HL-60/S4 (cell line): ENCODE measurements at regions not wholly inside any gene's neighbourhood (a gene's known extent, or its start where the extent isn't known, plus 50 kb on each side); places are given as distances from the start of the nearest gene placed in this dataset.

Source experiments
- in situ Hi-C: fragments of 300-500 bp; cut with MboI; formaldehyde crosslinking; loops from 2 replicates; pipeline ENCODE4 v1.14.3; 2022; ENCODE audit warnings: low sequenced_read_pairs

DNA sequence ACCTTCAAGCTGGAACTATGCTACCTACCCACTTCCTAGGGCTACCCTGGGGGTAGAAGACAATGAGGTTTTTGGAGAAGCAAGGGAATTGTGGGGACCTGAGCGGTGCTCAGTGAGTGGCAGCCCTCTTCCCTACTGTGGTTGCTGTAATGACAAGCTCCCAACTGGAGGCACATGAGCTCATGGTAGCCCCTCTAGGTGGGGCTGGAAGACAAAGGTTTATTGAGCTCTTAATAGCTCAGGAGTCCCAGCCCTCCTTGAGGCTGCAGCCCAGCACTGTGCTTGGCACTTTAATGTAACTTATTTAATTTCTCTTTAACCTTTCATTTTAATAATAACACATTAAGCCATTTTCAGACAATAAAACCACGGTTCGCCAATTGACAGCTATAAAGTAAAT lies 528.9 kb downstream of the OMA1 start:
- in situ Hi-C loops, result no loop called here

DNA sequence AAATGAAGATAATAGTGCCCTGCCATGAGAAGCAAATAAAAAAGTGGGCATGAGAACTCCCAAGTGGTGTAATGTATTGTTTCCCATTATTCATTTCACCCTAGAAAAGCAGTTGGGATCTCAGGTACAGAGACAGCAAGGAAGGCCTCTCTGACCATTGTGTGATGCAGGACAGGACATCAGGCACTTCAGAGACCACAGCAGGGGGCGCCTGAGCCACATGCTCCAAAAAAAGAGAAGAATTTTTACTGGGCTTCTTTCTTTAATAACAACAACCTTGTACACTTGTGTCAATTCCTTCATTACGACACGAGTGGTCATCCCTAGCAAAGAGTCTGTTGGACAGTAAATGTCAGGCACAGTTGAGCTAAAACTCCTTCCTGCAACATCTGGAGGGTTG lies 533.3 kb downstream of the OMA1 start:
- in situ Hi-C loops, result no loop called here

DNA sequence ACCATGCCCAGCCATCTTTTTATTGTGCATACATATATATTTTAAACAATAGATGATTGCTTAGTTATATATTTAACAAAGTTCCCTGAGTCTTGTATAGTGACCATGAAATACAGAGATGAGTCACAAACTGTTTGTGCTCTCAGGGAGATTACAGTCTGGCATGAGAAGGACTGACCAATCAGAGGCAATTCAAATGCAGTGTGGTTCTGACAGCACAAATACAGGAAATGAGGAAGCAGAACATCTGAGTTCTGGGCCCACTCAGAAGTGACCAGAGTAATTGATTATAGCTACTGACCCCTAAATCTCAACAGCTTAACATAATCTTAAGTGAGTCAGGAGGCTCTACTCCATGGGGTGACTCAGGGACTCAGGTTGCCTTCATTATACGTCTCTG lies 534.5 kb downstream of the OMA1 start:
- in situ Hi-C loops, result no loop called here

DNA sequence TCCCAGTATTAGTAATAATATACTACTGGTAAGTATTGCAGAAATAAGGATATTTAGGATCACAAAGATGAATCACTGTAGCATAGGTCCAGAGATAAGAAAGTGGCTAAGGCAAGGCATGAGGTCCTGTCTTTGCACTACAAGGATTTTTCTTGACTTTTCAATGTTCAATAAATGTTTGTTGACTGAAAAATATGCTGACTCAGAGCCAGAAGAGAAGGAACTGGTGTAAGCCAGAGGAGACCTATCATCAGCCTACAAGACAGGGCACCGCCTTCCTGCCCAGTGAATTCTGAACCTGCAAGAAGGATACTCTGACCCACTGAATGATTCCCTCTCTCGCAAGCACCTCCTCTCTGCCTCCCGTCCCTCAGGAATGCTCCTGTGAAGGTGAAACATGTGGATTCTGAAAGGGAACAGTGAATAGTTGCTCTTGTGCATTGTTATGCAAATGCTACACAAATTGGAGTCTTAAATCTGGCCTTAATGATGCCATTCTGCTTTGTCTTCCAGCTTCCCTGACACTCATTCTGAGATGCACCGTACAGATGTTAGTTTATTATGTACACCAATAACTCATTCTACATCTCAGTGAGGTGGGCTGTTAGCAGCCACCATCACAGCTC lies 540.0 kb downstream of the OMA1 start:
- in situ Hi-C loops, result no loop called here

DNA sequence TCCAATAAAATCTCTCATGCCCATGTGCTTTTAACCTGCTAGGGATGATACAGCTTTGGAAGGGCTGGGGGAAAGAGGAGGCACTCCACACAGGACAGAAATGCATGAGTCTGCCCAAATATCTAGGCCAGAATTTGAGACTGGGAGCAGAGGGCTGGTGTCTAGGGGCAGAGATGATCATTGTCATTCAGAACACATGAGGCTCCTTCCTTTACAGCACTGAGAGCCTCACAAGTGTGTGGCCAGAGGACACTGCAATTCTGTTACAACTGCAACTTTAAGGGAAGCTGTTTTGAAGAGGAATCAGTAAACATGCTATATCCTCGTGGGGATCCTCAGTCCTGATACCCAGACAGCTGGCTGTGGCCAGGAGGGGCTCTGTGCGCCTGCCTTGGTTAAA lies 541.3 kb downstream of the OMA1 start:
- in situ Hi-C loops, result no loop called here

DNA sequence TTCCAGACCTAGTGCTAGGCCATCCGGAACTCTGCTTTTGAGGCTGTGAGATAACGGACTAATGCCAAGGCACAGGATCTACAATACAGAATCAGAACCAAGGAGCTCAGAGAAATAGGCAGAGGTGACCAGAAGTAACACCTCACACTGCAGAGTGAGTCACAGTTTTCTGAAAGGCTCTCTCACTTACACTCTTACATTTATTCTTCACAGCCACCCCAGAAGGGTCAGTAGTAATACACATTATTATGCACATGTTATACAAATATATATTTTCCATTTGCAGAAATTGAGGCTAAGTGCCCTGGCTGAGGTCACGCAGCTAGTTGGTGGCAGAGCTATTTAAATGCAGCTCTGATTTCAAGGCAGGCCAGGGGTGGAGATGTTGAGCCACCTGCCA lies 542.5 kb downstream of the OMA1 start:
- in situ Hi-C loops, result no loop called here

DNA sequence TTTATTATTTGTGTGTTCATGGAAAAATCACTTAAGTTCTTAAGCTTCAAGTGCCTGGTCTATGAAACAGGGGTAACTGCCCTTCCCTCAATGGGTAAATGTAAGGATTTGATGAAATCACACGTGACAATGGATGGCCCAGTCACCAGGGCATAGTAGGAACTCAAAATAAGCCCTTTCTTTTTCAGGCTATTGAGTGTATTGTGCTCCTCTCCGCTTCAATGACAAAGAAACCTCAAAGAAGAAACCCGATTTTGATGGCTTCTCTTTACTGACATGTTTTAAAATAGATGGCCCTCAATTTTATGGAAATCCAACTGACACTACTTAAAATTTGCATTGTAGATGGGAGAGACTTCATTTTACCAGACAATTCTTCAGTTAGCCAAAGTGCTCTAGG lies 543.5 kb downstream of the OMA1 start:
- in situ Hi-C loops, result no loop called here

DNA sequence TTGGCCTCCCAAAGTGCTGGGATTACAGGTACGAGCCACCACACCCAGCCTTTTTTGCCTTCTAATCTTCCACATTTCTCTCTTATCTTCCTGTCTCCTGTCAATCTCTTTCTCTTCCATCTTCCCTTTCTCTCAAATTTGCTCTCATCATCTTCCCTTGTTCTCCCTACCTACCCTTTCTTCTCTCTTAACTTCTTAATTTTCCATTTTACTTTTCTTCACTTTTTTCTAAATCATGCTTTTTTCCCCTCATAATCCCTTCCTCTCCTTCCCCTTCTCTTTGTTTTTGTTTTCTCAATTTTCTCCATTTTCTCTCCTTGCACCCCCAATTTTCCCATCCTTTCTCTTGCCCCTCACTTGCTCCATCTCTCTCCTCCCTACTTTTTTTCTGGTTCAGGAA lies 545.7 kb downstream of the OMA1 start:
- in situ Hi-C loops, result no loop called here

DNA sequence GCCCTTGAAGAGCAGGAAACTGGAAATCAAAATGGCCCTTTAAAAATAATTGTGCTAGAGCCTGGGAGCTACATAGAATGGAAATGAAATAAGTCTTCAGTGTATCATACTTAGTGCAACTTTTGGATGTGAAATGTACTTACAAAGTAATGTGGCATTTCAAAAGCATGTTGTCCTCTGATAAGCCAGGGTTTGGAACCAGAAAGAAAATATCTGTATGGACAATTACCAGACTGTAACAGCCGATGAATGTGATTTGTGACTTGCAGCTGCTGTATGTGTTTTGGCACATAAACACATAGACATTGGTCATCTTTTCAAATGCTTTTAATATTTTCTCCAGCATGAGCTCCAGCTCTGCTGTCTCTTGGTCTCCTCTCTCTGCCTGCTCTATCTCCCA lies 546.4 kb downstream of the OMA1 start:
- in situ Hi-C loops, result no loop called here

DNA sequence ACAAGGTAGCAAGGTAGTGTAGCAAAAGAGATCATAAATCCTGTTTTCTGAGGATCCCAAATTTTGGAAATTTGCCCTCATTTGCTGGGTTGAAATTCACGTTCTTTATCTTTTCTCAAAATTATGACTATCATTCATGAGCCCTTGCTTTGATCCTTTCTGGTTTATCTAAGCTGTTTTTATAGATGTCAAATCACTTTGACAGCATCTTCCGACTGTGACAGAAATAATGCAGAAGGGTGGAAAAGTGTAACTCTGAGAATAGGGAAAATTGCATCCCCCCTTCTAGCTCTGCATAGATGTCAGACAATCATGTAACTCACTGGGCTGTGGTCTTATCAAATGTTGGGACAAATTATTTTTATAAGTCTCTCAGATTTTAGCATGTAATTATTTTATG lies 550.1 kb downstream of the OMA1 start:
- in situ Hi-C loops, result no loop called here

DNA sequence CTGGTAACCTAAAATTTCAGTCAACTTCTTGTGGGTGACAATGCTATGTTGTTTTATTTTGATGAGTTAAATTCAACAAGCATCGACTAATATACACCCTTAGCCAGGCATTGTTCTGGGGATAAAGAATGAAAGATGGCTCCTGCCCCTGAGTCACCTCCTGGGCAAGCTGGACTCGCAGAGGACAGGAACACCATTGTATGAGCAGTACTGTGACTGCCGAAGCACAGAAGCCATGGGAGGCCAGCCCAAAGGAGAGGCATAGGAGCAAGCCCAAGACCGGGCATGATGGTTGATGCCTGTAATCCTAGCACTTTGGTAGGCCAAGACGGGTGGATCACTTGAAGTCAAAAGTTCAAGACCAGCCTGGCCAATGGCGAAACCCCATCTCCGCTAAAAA lies 555.2 kb downstream of the OMA1 start:
- in situ Hi-C loops, result no loop called here

DNA sequence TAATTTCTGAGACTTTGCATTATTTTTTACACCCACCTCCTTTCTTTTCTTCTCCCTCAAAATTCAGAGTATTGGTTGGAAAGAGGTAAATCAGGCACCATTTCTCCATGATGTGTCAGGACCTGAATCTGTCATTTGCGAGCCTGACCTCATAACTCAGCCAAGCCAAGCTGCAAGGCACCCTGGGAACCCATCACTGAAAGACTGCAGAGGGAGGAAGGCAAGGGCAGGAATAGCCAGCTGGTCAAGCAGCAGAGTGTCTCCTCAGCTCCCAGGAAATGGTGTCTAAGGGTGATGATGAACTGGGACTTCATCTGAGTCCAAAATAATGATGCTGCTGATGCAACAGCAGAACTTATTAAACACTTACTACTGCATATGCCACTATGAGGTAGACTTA lies 556.6 kb downstream of the OMA1 start:
- in situ Hi-C loops, result no loop called here

DNA sequence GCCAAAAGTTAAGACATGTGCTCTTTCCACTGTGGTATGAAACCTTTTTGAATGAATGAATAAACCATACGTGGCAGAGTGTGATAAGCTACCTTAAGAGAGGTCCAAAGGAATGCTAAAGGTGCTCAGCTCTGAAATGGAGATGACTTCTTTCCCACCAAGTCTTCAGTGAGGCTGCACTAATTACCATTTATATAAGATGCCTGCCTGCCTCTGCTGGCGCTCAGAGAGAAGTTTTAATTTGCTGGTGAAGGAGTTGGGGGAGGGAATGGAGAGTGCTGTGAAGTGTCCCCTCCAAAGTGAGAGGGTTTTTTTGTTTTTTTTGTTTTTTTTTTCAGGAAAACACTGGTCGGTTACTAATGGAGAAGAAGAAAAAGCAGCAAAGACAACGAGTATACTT lies 559.0 kb downstream of the OMA1 start:
- in situ Hi-C loops, result no loop called here

DNA sequence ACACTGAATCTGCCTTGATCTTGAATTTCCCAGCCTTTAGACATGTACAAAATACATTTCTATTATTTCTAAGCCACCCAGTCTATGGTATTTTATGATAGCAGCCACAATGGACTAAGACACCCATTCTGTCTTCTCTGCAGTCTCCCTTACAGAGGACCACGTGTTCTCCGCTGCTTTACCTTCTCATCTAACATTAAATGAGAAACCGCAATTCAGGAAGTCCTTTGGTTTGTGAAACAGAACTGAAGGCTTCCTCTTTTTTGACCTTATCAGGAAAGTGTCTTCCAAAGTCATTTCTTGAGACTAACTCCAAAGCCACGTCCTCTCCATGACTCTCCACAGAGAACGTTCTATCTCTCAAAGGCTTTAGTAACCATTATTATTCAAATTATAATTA lies 560.1 kb downstream of the OMA1 start:
- in situ Hi-C loops, result no loop called here

DNA sequence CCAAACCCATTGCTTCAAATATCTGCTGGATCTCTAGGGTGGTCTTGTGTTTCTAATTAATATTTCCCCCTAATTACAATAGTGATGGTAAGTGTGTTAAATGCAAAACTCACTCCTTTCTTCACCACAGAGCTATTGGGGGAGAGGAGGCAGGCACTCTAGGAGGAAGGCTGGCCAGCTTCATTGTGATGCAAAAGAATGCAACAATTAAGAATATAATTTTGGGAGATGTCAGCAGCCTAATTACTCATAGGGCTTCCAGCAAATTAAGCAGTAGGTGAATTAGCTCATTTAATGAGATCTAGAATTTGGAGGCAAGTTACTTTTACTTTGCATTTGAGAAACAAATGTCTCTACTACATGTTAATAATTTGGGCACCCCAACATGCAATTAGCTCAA lies 560.4 kb upstream of the DAB1 start:
- in situ Hi-C loops, result no loop called here

DNA sequence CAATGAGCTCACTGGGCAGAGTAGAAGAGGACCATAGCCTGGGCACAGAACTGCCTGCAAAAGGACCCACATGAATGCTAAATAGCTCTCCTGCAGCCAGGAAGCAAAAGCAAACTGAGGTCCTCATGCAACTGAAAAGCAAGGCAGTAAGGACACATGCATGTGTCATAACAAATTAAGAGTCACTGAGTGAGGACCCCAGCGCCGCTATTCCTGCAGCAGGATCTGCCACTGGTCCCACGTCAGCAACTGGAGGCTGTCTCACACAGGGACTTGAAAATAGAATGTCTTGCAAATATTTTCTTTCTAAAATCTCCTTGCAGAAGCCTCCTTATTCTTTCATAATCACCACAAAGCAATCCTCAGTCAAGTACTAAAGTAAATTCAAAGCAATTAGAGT lies 559.6 kb upstream of the DAB1 start:
- in situ Hi-C loops, result no loop called here

DNA sequence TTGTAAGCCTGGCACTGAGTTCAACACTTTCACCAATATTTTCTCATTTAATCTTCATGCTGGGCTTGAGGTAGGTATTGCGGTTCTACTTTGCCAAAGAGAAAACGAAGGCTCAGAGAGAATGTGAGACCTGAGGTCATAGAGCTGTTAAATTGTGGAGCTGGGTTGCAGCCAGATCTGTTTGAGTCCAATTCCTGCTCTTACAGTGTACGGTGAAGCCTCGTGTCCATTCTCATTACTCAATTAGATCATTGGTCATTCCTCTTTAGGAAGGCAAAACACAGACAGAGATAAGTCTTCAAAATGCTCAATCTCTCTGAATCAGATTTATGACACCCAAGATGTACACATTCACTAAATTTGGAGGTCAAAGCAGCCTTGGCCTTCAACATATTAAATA lies 559.0 kb upstream of the DAB1 start:
- in situ Hi-C loops, result no loop called here

DNA sequence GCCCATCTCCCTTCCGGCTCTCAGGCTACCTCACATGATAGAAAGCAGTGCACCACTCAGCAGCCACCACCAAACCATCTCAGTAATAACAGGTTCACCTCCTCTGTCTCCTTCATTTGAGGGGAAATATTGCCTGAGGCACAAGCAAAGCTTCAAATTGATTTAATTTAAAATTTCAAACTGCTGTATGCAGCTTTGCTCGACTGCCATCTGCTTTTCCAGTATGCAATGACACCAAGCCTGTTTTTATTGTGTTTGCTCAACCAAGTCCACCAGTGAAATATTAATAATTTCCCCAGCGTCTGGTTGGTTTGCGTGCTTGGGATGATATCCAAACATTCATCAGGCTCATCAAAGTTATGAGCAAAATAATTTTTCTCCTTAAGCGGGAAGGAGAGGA lies 552.4 kb upstream of the DAB1 start:
- in situ Hi-C loops, result no loop called here

DNA sequence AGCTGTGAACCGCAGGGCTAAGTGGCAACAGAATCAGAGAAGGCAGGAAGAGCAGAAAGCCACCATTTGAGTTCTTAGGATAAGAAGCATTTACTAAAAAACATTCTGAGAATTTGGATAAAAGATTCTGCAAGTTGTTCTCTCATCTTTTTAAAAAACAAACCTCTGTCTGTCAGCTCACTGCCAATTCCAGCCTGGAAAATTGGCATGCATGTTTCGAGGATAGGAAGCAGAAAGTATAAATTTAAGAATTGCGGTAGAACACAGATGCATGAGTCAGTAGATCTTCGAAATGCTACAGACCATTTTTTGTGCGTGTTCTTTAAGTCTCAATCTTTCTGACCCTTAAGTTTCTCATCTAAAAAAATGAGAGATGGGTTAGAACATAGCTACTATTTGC lies 544.5 kb upstream of the DAB1 start:
- in situ Hi-C loops, result no loop called here

DNA sequence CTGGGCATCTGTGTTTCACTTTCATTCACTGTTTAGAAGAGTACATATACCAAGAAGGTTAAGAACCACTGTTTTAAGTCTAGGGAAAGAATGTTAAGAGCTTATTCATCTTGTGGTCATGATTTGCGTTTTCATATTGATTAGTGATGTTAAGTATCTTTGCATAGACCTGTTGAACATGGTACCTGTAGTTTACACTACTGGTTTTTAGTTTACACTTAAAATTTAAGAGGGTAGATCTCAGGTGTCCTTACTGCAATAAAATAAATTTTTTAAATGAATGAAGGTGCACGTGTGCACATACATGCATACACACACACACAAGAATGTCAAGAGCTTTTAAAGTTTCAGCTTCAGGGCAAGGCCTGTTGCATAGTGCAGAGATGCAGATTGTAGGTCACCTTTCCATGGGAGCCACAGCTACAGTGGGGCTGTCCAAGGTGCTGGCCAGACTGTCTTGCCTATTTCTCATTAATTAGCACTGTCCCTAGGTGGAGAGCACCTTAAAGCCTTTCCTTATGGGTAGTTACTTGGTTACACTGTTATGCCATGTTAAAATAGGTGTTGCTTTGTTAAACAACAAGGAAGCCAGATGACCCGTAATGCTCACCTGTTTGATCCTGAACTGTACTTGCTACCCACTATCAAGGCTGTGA lies 543.0 kb upstream of the DAB1 start:
- in situ Hi-C loops, result no loop called here

DNA sequence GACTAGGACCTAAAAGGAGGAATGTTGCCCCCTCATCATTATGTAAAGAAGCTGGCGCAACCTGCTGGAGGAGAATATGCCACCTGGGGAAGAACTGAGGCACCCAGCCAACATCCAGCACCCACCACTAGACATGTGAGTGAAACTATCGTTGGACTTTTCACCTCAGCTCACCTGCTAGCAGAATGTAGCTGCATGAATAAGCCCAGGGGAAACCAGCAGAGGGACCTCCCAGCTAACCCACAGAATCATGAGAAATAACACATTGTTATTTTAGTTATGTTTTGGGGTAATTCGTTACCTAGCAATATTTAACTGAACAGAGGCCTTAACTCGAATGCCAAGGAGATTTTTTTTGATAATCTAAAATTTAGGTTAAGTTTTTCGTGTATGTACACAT lies 542.5 kb upstream of the DAB1 start:
- in situ Hi-C loops, result no loop called here

DNA sequence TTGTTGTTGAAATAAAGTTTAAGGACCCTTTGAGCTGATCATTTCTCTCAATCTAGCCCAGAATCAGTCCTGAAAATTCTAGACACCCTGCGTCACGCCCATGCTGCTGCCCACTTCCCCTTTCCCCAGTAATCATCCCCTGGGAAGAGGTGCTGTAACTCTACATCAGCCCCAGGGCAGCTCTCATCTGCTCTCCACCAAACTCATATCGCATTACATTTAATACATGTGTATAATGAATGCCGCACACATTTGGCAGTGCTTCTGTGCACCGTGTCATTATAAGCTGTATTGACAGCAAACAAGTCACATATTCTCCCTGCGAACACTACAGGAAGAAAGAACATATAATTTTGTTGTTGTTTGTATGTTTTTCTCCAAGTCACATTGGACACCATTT lies 539.7 kb upstream of the DAB1 start:
- in situ Hi-C loops, result no loop called here

DNA sequence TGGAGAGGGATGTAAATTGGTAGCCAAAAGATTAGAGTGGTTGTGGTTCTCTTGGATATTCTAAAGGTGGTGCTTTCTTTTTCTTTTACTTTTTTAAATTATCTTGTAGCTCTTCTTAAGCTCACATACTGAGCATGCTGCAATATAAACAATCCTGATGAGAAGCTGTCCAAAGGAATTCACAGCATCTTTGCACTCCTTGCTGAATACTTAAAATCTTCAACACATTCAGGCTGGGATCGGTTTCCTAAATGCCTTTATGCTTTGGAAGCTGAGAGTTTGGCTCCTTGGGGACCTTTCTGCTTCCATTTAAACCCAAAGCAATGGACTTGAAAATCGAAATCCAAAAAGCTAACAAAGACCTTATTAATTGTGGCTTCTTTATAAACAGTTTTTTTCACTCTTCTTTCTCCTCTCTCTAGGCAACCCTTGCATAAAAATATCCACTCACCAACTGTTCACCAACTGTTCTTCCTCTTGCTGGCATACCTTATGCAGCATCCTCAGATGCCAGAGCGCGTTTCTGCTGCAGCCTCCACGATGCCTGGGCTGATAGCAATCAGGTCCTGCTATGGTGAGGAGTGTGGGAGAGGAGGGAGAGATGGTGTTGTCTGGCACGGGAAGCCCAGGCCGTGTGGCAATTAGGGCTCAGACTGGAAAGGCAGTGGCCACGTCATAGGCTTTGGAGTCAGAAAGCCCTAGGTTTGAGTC lies 535.8 kb upstream of the DAB1 start:
- in situ Hi-C loops, result no loop called here
